AG04450 (cell line): ENCODE measurements at regions not wholly inside any gene's neighbourhood (a gene's known extent, or its start where the extent isn't known, plus 50 kb on each side); places are given as distances from the start of the nearest gene placed in this dataset.

ENCODE experiments used
- CTCF ChIA-PET: fragments of 300-600, 350-600 bp; formaldehyde crosslinking; extraction: SDS; loops from one replicate; lab custom pipeline; 2022; ENCODE audit warnings: antibody characterized with exemption, inconsistent platforms; lab: Charles Lee
- POLR2A ChIA-PET: fragments of 350-600 bp; formaldehyde crosslinking; extraction: SDS; loops from one replicate; lab custom pipeline; 2021; ENCODE audit warnings: antibody characterized with exemption, inconsistent platforms; lab: Yijun Ruan, JAX
- DNase-seq: peaks from one replicate; pipeline ENCODE4 v3.0.0-alpha.2; 2011; ENCODE audit warnings: low read depth, low spot score
- H3K27ac ChIP-seq: one replicate; pipeline ENCODE4 v1.5.1; 2012; ENCODE audit warnings: low read depth, low read length, control low read depth
- H3K27me3 ChIP-seq: one replicate; pipeline ENCODE4 v1.6.0; 2012; ENCODE audit warnings: low read length; ENCODE audit not compliant: control insufficient read depth, insufficient read depth
- H3K4me3 ChIP-seq: 2 replicates; pipeline ENCODE4 v1.5.1; 2011; ENCODE audit warnings: mild to moderate bottlenecking, low read depth, low read length, control low read depth
- H3K9me3 ChIP-seq: 2 replicates; pipeline ENCODE4 v1.5.1; 2012; ENCODE audit warnings: low read length; ENCODE audit not compliant: control insufficient read depth, insufficient read depth
- CTCF ChIP-seq: IDR thresholded peaks from 2 replicates; pipeline ENCODE4 v1.5.1; 2011; ENCODE audit warnings: low read depth, low read length, control low read depth, inconsistent platforms

GRCh38 chr12:67871231-67871630, 118.0 kb upstream of the IFNG-AS1 start:
- CTCF ChIA-PET = no interaction called here
- no peak for DNase-seq
- Histone ChIP-seq H3K4me3 (no peak overlapping the region), H3K9me3 (no peaks in the 10 kb centered on the region; the same call in 1 of the 2 replicates), H3K27me3 (no peaks in the 10 kb centered on the region), H3K27ac (no peak overlapping the region)
- no peak for TF ChIP-seq CTCF
- POLR2A ChIA-PET = no interaction called here

GRCh38 chr12:67873355-67873754, 115.9 kb upstream of the IFNG-AS1 start:
- H3K27ac ChIP-seq = no peak overlapping the region
- CTCF ChIA-PET = no interaction called here

GRCh38 chr12:67876305-67876915, 112.8 kb upstream of the IFNG-AS1 start:
- ChIA-PET CTCF (no interaction called here), POLR2A (no interaction called here)

More at GRCh38 chr12:67873355-67873754, 115.9 kb upstream of the IFNG-AS1 start:
- DNase-seq = no peak
- no peak overlapping the region for H3K4me3 ChIP-seq
- POLR2A ChIA-PET = interaction anchor here (0.7 kb wide), 1 partner anchor 224 kb away, joined by 3 read pairs; no protein-coding TSS in a partner anchor
- TF ChIP-seq CTCF = no peak
- no peaks in the 10 kb centered on the region; the same call in 1 of the 2 replicates for H3K9me3 ChIP-seq
- H3K27me3 ChIP-seq = no peaks in the 10 kb centered on the region

GRCh38 chr12:67877727-67878126, 111.5 kb upstream of the IFNG-AS1 start:
- Histone ChIP-seq H3K4me3 (no peak overlapping the region), H3K9me3 (no peaks in the 10 kb centered on the region), H3K27me3 (peaks cover 2% of the 10 kb centered on the region), H3K27ac (no peak overlapping the region)
- TF ChIP-seq CTCF = no peak
- ChIA-PET POLR2A (no interaction called here), CTCF (no interaction called here)
- no peak for DNase-seq

More at GRCh38 chr12:67876305-67876915, 112.8 kb upstream of the IFNG-AS1 start:
- no peak for TF ChIP-seq CTCF
- DNase-seq = no peak
- Histone ChIP-seq H3K27me3 (peaks cover 2% of the 10 kb centered on the region), H3K4me3 (no peak overlapping the region), H3K9me3 (no peaks in the 10 kb centered on the region), H3K27ac (no peak overlapping the region)

- CTCF ChIA-PET = no interaction called here
- Histone ChIP-seq H3K27ac (no peak overlapping the region), H3K27me3 (peaks cover 2% of the 10 kb centered on the region), H3K9me3 (no peaks in the 10 kb centered on the region), H3K4me3 (no peak overlapping the region)
- POLR2A ChIA-PET = no interaction called here
- no peak for TF ChIP-seq CTCF
- DNase-seq = no peak
Measured at GRCh38 chr12:67879937-67880336, 109.3 kb upstream of the IFNG-AS1 start.
